CD4-positive, alpha-beta memory T cell (primary cell): ENCODE measurements at regions not wholly inside any gene's neighbourhood (a gene's known extent, or its start where the extent isn't known, plus 50 kb on each side); places are given as distances from the start of the nearest gene placed in this dataset.

Source experiments
- CTCF ChIA-PET: fragments of 350-600 bp; sonication (Branson Sonifier 250); formaldehyde crosslinking; loops from one replicate; lab custom pipeline; 2021; ENCODE audit warnings: inconsistent platforms; ENCODE audit not compliant: partially characterized antibody; lab: Charles Lee
- POLR2A ChIA-PET: fragments of 350-600 bp; sonication (Branson Sonifier 250); formaldehyde crosslinking; loops from one replicate; lab custom pipeline; 2021; ENCODE audit not compliant: partially characterized antibody; lab: Charles Lee
- DNase-seq, 5 donors: peaks; one replicate each; pipeline versions ENCODE4 v3.0.0 to v3.0.0-alpha.2; 2020 to 2022; ENCODE audit warnings: mixed read lengths in 1 of 5
- H3K27ac ChIP-seq: one replicate; pipeline ENCODE4 v1.7.0; 2013; ENCODE audit warnings: low read depth, low read length
- H3K27me3 ChIP-seq: 2 replicates; pipeline ENCODE4 v1.7.0; 2013; ENCODE audit warnings: mild to moderate bottlenecking, low read length, moderate library complexity; ENCODE audit not compliant: insufficient read depth
- H3K36me3 ChIP-seq: 2 replicates; pipeline ENCODE4 v1.7.0; 2013; ENCODE audit warnings: mild to moderate bottlenecking, low read length, moderate library complexity; ENCODE audit not compliant: insufficient read depth
- H3K4me1 ChIP-seq: 2 replicates; pipeline ENCODE4 v1.7.0; 2013; ENCODE audit warnings: mild to moderate bottlenecking, low read length, moderate library complexity; ENCODE audit not compliant: insufficient read depth
- H3K4me3 ChIP-seq, 2 donors: one replicate each; pipeline ENCODE4 v1.7.0; 2013; ENCODE audit warnings: low read length in 2 of 2, mild to moderate bottlenecking in 1 of 2
- H3K9me3 ChIP-seq, 2 donors: one replicate each; pipeline ENCODE4 v1.7.0; 2013; ENCODE audit warnings: low read length in 2 of 2, control low read depth in 1 of 2; ENCODE audit not compliant: control insufficient read depth in 1 of 2
- H3K27ac Mint-ChIP-seq, 7 donors: one replicate each; pipeline ENCODE4 v1.8.0; 2020 to 2021; ENCODE audit warnings: mixed read lengths in 7 of 7, mild to moderate bottlenecking in 6 of 7, inconsistent platforms in 3 of 7, moderate library complexity in 3 of 7
- H3K27me3 Mint-ChIP-seq, 2 donors: one replicate each; pipeline ENCODE4 v1.8.0; 2020 to 2021; ENCODE audit warnings: mixed read lengths in 2 of 2
- H3K36me3 Mint-ChIP-seq, 2 donors: one replicate each; pipeline ENCODE4 v1.8.0; 2020 to 2021; ENCODE audit warnings: mixed read lengths in 2 of 2, inconsistent platforms in 1 of 2, mild to moderate bottlenecking in 1 of 2
- H3K4me1 Mint-ChIP-seq, 4 donors: one replicate each; pipeline ENCODE4 v1.8.0; 2020 to 2021; ENCODE audit warnings: mixed read lengths in 4 of 4, mild to moderate bottlenecking in 1 of 4
- H3K4me3 Mint-ChIP-seq, 8 donors: one replicate each; pipeline ENCODE4 v1.8.0; 2020 to 2021; ENCODE audit warnings: mixed read lengths in 8 of 8, mild to moderate bottlenecking in 7 of 8, moderate library complexity in 6 of 8, inconsistent platforms in 3 of 8
- H3K9me3 Mint-ChIP-seq, 8 donors: one replicate each; pipeline ENCODE4 v1.8.0; 2020 to 2021; ENCODE audit warnings: mixed read lengths in 8 of 8, mild to moderate bottlenecking in 5 of 8, inconsistent platforms in 3 of 8, moderate library complexity in 1 of 8
- intact Hi-C: fragments of 100-400 bp; cut with micrococcal nuclease; formaldehyde crosslinking; loops from one replicate; pipeline ENCODE4 v1.15.1; 2023

- no peaks in the 10 kb centered on the region for H3K4me1 Mint-ChIP-seq
- Histone ChIP-seq H3K27ac (no peak overlapping the region), H3K36me3 (no peaks in the 10 kb centered on the region), H3K4me1 (no peaks in the 10 kb centered on the region), H3K4me3 (no peak overlapping the region), H3K27me3 (no peaks in the 10 kb centered on the region), H3K9me3 (no peaks in the 10 kb centered on the region)
- CTCF ChIA-PET, result no interaction called here
- POLR2A ChIA-PET, result no interaction called here
- H3K9me3 Mint-ChIP-seq, result peaks cover 0 to 8% (median 4%) of the 10 kb centered on the region in 8 donors
- no peak overlapping the region for H3K27ac Mint-ChIP-seq
- H3K4me3 Mint-ChIP-seq, result no peak overlapping the region
- intact Hi-C loops, result no loop called here
- H3K36me3 Mint-ChIP-seq, result no peaks in the 10 kb centered on the region
- no peak for DNase-seq
- H3K27me3 Mint-ChIP-seq, result peaks cover 0 to 1% of the 10 kb centered on the region in 2 donors
Measured at GRCh38 chr12:118742431-118742830, 238.9 kb upstream of the SRRM4 start.

- Histone ChIP-seq H3K27ac (no peak overlapping the region), H3K36me3 (no peaks in the 10 kb centered on the region), H3K27me3 (no peaks in the 10 kb centered on the region), H3K4me3 (no peak overlapping the region), H3K4me1 (no peaks in the 10 kb centered on the region), H3K9me3 (no peaks in the 10 kb centered on the region)
- ChIA-PET CTCF (no interaction called here), POLR2A (no interaction called here)
- H3K4me3 Mint-ChIP-seq, result no peak overlapping the region
- H3K4me1 Mint-ChIP-seq, result no peaks in the 10 kb centered on the region
- DNase-seq, result no peak
- no peak overlapping the region for H3K27ac Mint-ChIP-seq
- no peaks in the 10 kb centered on the region for H3K27me3 Mint-ChIP-seq
- intact Hi-C loops, result no loop called here
- no peaks in the 10 kb centered on the region for H3K36me3 Mint-ChIP-seq
- H3K9me3 Mint-ChIP-seq, result peaks cover 0 to 11% (median 5%) of the 10 kb centered on the region in 8 donors
Measured at GRCh38 chr12:118743896-118744700, 237.2 kb upstream of the SRRM4 start.

GRCh38 chr12:118746176-118746575, 235.2 kb upstream of the SRRM4 start:
- Mint-ChIP-seq H3K27ac (no peak overlapping the region), H3K4me1 (no peaks in the 10 kb centered on the region), H3K4me3 (no peak overlapping the region), H3K27me3 (no peaks in the 10 kb centered on the region), H3K36me3 (no peaks in the 10 kb centered on the region), H3K9me3 (peaks cover 0 to 15% (median 8%) of the 10 kb centered on the region in 8 donors)
- H3K36me3 ChIP-seq, result no peaks in the 10 kb centered on the region
- DNase-seq, result no peak
- intact Hi-C loops, result no loop called here
- no peaks in the 10 kb centered on the region for H3K27me3 ChIP-seq
- CTCF ChIA-PET, result no interaction called here
- POLR2A ChIA-PET, result no interaction called here
- no peak overlapping the region for H3K27ac ChIP-seq
- H3K4me3 ChIP-seq, result no peak overlapping the region
- no peaks in the 10 kb centered on the region for H3K9me3 ChIP-seq
- H3K4me1 ChIP-seq, result no peaks in the 10 kb centered on the region

- no peak for DNase-seq
- H3K4me3 Mint-ChIP-seq, result no peak overlapping the region
- no peaks in the 10 kb centered on the region for H3K27me3 Mint-ChIP-seq
- CTCF ChIA-PET, result interaction anchor here (0.7 kb wide), 1 partner anchor 12 kb away, joined by 3 read pairs; no protein-coding TSS in a partner anchor
- no peak overlapping the region for H3K27ac Mint-ChIP-seq
- Histone ChIP-seq H3K4me3 (no peak overlapping the region), H3K27me3 (no peaks in the 10 kb centered on the region), H3K27ac (no peak overlapping the region), H3K36me3 (no peaks in the 10 kb centered on the region), H3K4me1 (no peaks in the 10 kb centered on the region), H3K9me3 (no peaks in the 10 kb centered on the region)
- intact Hi-C loops, result no loop called here
- H3K36me3 Mint-ChIP-seq, result no peaks in the 10 kb centered on the region
- POLR2A ChIA-PET, result no interaction called here
- no peaks in the 10 kb centered on the region for H3K4me1 Mint-ChIP-seq
- H3K9me3 Mint-ChIP-seq, result peaks cover 0 to 17% (median 11%) of the 10 kb centered on the region in 8 donors
Measured at GRCh38 chr12:118746960-118747359, 234.4 kb upstream of the SRRM4 start.

- H3K4me3 Mint-ChIP-seq, result no peak overlapping the region
Measured at GRCh38 chr12:118747771-118748170, 233.6 kb upstream of the SRRM4 start.

GRCh38 chr12:118748478-118749380, 232.6 kb upstream of the SRRM4 start:
- Histone ChIP-seq H3K27ac (no peak overlapping the region), H3K4me1 (no peaks in the 10 kb centered on the region), H3K27me3 (no peaks in the 10 kb centered on the region), H3K4me3 (no peak overlapping the region), H3K36me3 (no peaks in the 10 kb centered on the region), H3K9me3 (no peaks in the 10 kb centered on the region)
- H3K27ac Mint-ChIP-seq, result no peak overlapping the region
- intact Hi-C loops, result no loop called here
- ChIA-PET POLR2A (no interaction called here), CTCF (no interaction called here)
- H3K27me3 Mint-ChIP-seq, result no peaks in the 10 kb centered on the region
- H3K9me3 Mint-ChIP-seq, result peaks cover 2 to 24% (median 9%) of the 10 kb centered on the region in 8 donors
- H3K4me3 Mint-ChIP-seq, result no peak overlapping the region
- no peak for DNase-seq
- H3K36me3 Mint-ChIP-seq, result no peaks in the 10 kb centered on the region
- H3K4me1 Mint-ChIP-seq, result no peaks in the 10 kb centered on the region

More at GRCh38 chr12:118747771-118748170, 233.6 kb upstream of the SRRM4 start:
- POLR2A ChIA-PET, result no interaction called here
- intact Hi-C loops, result no loop called here
- H3K27ac ChIP-seq, result no peak overlapping the region
- H3K27ac Mint-ChIP-seq, result no peak overlapping the region
- H3K4me3 ChIP-seq, result no peak overlapping the region
- H3K36me3 Mint-ChIP-seq, result no peaks in the 10 kb centered on the region
- no peaks in the 10 kb centered on the region for H3K4me1 ChIP-seq
- no peaks in the 10 kb centered on the region for H3K4me1 Mint-ChIP-seq
- peaks cover 0 to 19% (median 12%) of the 10 kb centered on the region in 8 donors for H3K9me3 Mint-ChIP-seq
- no peaks in the 10 kb centered on the region for H3K36me3 ChIP-seq
- DNase-seq, result no peak
- no peaks in the 10 kb centered on the region for H3K27me3 ChIP-seq
- H3K27me3 Mint-ChIP-seq, result no peaks in the 10 kb centered on the region
- H3K9me3 ChIP-seq, result no peaks in the 10 kb centered on the region
- CTCF ChIA-PET, result no interaction called here

GRCh38 chr12:118749646-118750045, 231.7 kb upstream of the SRRM4 start:
- Mint-ChIP-seq H3K4me3 (no peak overlapping the region), H3K4me1 (no peaks in the 10 kb centered on the region), H3K27ac (no peak overlapping the region), H3K27me3 (no peaks in the 10 kb centered on the region), H3K36me3 (no peaks in the 10 kb centered on the region), H3K9me3 (peaks cover 2 to 24% (median 11%) of the 10 kb centered on the region in 8 donors)
- no peak overlapping the region for H3K27ac ChIP-seq
- CTCF ChIA-PET, result no interaction called here
- no peaks in the 10 kb centered on the region for H3K27me3 ChIP-seq
- no peak overlapping the region for H3K4me3 ChIP-seq
- no peak for DNase-seq
- no peaks in the 10 kb centered on the region for H3K9me3 ChIP-seq
- H3K36me3 ChIP-seq, result no peaks in the 10 kb centered on the region
- no peaks in the 10 kb centered on the region for H3K4me1 ChIP-seq
- intact Hi-C loops, result no loop called here
- POLR2A ChIA-PET, result no interaction called here
